ENCODE measurements at regions not wholly inside any gene's neighbourhood (a gene's known extent, or its start where the extent isn't known, plus 50 kb on each side); places are given as distances from the start of the nearest gene placed in this dataset.

DNA sequence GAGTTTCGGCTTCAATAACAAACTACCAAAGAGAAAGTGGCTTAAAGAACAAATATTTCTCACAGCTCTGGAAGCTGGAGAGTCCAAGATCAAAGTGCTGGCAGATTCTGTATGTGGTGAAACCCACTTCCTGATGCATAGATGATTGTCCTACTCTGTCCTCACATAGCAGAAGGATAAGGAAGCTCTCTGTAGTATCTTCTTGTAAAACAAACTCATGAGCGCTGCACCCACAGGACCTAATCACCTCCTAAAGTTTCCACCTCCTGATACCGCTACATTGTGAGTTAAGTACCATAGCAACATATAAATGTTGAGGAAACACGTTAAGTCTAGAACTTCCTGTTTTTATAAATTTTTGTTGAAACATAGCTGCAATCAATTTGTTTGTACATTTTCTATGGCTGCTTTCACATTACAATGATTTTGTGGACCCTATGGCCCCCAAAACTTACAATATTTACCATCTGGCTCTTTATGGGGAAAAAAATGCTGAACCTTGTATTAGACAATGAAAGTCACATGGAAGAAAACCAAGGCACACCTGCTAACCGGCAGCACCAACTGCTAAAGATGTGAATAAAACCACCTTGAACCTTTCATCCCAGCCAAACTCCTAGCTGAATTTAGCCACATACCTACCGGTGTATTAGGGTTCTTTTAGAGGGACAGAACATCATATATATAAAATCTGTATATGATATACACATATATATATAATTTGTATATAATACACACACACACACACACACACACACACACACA lies 1423.4 kb downstream of the NCAM2 start:
- Histone ChIP-seq H3K4me3 (no peak overlapping the region), H3K4me1 (no peaks in the 10 kb centered on the region), H3K9me3 (no peaks in the 10 kb centered on the region), H3K4me2 (no peak overlapping the region), H3K27ac (no peak overlapping the region)
- WGBS (ENCODE audit: missing lambda C conversion rate), result 10% methylated on average over 6 of the region's 6 CpGs
- DNase-seq (ENCODE audit: low read depth in 1 of 2, low spot score in 1 of 2) (no peak), FAIRE-seq (no peak), ATAC-seq (no peak)
- POLR2A ChIA-PET, result no interaction called here
- TF ChIP-seq, protein P1, sequence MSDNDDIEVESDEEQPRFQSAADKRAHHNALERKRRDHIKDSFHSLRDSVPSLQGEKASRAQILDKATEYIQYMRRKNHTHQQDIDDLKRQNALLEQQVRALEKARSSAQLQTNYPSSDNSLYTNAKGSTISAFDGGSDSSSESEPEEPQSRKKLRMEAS (IDR thresholded peaks at IDR 0.05), result no peak
- TF ChIP-seq NPAS2 (CRISPR knock-in tag; IDR thresholded peaks at IDR 0.05; ENCODE audit: borderline replicate concordance) (no peak), GATA3 (IDR thresholded peaks at IDR 0.05; ENCODE audit: borderline replicate concordance) (no peak), CHD4 (IDR thresholded peaks at IDR 0.05; ENCODE audit: borderline replicate concordance) (no peak), MYC (IDR thresholded peaks at IDR 0.05; ENCODE audit: borderline replicate concordance, low read length) (no peak), CBX8 (IDR thresholded peaks at IDR 0.05) (no peak), ZNF302 (CRISPR knock-in tag; IDR thresholded peaks at IDR 0.05) (no peak), RARB (CRISPR knock-in tag; IDR thresholded peaks at IDR 0.05) (no peak), HEYL (CRISPR knock-in tag; IDR thresholded peaks at IDR 0.05) (no peak), EHMT2 (IDR thresholded peaks at IDR 0.05; ENCODE audit: low read depth) (no peak)
- TF ChIP-seq, protein P2, sequence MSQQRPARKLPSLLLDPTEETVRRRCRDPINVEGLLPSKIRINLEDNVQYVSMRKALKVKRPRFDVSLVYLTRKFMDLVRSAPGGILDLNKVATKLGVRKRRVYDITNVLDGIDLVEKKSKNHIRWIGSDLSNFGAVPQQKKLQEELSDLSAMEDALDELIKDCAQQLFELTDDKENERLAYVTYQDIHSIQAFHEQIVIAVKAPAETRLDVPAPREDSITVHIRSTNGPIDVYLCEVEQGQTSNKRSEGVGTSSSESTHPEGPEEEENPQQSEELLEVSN (IDR thresholded peaks at IDR 0.05; ENCODE audit: borderline replicate concordance, low read depth), result no peak
- TF ChIP-seq, protein P3, sequence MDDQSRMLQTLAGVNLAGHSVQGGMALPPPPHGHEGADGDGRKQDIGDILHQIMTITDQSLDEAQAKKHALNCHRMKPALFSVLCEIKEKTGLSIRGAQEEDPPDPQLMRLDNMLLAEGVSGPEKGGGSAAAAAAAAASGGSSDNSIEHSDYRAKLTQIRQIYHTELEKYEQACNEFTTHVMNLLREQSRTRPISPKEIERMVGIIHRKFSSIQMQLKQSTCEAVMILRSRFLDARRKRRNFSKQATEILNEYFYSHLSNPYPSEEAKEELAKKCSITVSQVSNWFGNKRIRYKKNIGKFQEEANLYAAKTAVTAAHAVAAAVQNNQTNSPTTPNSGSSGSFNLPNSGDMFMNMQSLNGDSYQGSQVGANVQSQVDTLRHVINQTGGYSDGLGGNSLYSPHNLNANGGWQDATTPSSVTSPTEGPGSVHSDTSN (IDR thresholded peaks at IDR 0.05), result no peak
- CTCF ChIA-PET, result no interaction called here

DNA sequence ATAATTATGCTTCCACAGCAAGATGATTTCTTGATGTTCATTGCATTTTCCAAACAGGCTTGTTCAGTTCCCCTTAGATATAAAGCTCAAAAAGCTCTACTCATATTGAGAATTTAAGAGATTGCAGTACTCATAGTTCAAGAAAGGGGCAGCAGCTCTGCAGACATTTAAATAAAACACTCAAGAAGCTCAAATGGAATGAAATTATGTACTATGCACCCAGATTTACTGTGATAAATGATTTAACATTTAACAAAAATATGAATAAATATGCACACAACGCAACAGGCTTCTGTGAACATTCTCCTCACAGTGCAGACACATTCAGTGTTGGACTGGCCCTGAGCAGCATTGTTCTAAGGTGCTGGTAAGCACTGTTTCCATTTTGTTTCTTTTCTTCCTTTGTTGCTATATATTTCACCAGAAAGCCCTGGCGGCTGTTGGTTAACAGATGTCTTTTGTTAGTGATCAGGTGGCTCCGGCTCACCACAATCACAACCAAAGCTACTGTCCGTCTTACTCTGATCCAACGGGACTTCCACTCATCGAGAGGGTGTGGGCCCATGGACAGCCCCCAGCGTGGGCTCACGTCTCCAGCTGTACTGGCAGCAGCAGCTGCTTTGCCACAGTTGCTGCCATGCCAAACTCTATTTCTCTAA lies 1440.3 kb downstream of the NCAM2 start:
- FAIRE-seq, result no peak
- H3K4me2 ChIP-seq, result no peak overlapping the region
- CTCF ChIA-PET, result no interaction called here
- H3K9me3 ChIP-seq, result no peaks in the 10 kb centered on the region
- DNase-seq (ENCODE audit: low read depth in 1 of 2, low spot score in 1 of 2), result no peak
- no peak overlapping the region for H3K27ac ChIP-seq
- no peak overlapping the region for H3K4me3 ChIP-seq
- 7% methylated on average over 8 of the region's 8 CpGs for WGBS (ENCODE audit: missing lambda C conversion rate)
- H3K4me1 ChIP-seq, result no peaks in the 10 kb centered on the region
- TF ChIP-seq CBX2 (IDR thresholded peaks at IDR 0.05; ENCODE audit: borderline replicate concordance, low read depth) (no peak), HOXB13 (CRISPR knock-in tag; IDR thresholded peaks at IDR 0.05; ENCODE audit: low read depth) (no peak), ZC3H11A (IDR thresholded peaks at IDR 0.05) (no peak), ZNF302 (CRISPR knock-in tag; IDR thresholded peaks at IDR 0.05) (no peak), CHD2 (IDR thresholded peaks at IDR 0.05; ENCODE audit: low read length, partially characterized antibody) (no peak), MYC (IDR thresholded peaks at IDR 0.05; ENCODE audit: borderline replicate concordance, low read length) (no peak), NR3C1 (IDR thresholded peaks at IDR 0.05) (no peak), FOSL2 (IDR thresholded peaks at IDR 0.05) (no peak), FOSL2 (CRISPR knock-in tag; IDR thresholded peaks at IDR 0.05) (no peak), ZFP36 (IDR thresholded peaks at IDR 0.05; ENCODE audit: borderline replicate concordance, partially characterized antibody) (no peak)
- TF ChIP-seq, protein P4, sequence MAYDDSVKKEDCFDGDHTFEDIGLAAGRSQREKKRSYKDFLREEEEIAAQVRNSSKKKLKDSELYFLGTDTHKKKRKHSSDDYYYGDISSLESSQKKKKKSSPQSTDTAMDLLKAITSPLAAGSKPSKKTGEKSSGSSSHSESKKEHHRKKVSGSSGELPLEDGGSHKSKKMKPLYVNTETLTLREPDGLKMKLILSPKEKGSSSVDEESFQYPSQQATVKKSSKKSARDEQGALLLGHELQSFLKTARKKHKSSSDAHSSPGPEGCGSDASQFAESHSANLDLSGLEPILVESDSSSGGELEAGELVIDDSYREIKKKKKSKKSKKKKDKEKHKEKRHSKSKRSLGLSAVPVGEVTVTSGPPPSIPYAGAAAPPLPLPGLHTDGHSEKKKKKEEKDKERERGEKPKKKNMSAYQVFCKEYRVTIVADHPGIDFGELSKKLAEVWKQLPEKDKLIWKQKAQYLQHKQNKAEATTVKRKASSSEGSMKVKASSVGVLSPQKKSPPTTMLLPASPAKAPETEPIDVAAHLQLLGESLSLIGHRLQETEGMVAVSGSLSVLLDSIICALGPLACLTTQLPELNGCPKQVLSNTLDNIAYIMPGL (CRISPR knock-in tag; IDR thresholded peaks at IDR 0.05; ENCODE audit: borderline replicate concordance), result no peak
- TF ChIP-seq, protein P1 (IDR thresholded peaks at IDR 0.05), result no peak
- TF ChIP-seq, protein P5, sequence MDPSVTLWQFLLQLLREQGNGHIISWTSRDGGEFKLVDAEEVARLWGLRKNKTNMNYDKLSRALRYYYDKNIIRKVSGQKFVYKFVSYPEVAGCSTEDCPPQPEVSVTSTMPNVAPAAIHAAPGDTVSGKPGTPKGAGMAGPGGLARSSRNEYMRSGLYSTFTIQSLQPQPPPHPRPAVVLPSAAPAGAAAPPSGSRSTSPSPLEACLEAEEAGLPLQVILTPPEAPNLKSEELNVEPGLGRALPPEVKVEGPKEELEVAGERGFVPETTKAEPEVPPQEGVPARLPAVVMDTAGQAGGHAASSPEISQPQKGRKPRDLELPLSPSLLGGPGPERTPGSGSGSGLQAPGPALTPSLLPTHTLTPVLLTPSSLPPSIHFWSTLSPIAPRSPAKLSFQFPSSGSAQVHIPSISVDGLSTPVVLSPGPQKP (IDR thresholded peaks at IDR 0.05; ENCODE audit: low read depth, low read length), result no peak
- POLR2A ChIA-PET, result no interaction called here
- ATAC-seq, result no peak
